ENCODE measurements at regions not wholly inside any gene's neighbourhood (a gene's known extent, or its start where the extent isn't known, plus 50 kb on each side); places are given as distances from the start of the nearest gene placed in this dataset.

- TF ChIP-seq POLR2AphosphoS5 (IDR thresholded peaks at IDR 0.05) (no peak), POLR2A (IDR thresholded peaks at IDR 0.05) (no peak), CTCF (IDR thresholded peaks at IDR 0.05) (no peak)
Observed at GRCh38 chr2:111712940-111713515, 171.0 kb downstream of the ANAPC1 start.

Data from gastroesophageal sphincter (tissue), 3 donors.